HL-60 (cell line): ENCODE measurements at regions not wholly inside any gene's neighbourhood (a gene's known extent, or its start where the extent isn't known, plus 50 kb on each side); places are given as distances from the start of the nearest gene placed in this dataset.

Experiments
- POLR2AphosphoS5 ChIP-seq: IDR thresholded peaks from 2 replicates; pipeline ENCODE4 v1.6.1; 2012; ENCODE audit warnings: low read depth
- TF ChIP-seq, protein P1 (sequence below): IDR thresholded peaks from one replicate; pipeline ENCODE4 v1.5.1; 2011; ENCODE audit warnings: low read length, control low read depth, inconsistent platforms; ENCODE audit not compliant: insufficient read depth

DNA sequence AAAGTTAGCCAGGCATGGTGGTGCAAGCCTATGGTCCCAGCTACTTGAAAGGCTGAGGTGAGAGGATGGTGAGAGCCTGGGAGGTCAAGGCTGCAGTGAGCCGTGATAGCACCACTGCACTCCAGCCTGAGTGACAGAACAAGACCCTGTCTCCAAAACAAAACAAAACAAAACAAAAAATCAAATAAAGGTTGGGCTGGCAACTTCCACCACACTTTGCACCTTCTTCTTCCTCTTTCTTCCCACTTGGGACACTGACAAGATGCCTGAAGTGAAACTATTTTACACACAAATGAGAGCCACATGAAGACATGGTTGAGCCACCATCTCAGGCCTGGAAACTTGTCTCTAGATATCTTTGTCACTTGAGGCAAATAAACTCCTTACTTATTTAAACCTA, 53.8 kb upstream of the CCDC28A start:
- TF ChIP-seq, protein P1, sequence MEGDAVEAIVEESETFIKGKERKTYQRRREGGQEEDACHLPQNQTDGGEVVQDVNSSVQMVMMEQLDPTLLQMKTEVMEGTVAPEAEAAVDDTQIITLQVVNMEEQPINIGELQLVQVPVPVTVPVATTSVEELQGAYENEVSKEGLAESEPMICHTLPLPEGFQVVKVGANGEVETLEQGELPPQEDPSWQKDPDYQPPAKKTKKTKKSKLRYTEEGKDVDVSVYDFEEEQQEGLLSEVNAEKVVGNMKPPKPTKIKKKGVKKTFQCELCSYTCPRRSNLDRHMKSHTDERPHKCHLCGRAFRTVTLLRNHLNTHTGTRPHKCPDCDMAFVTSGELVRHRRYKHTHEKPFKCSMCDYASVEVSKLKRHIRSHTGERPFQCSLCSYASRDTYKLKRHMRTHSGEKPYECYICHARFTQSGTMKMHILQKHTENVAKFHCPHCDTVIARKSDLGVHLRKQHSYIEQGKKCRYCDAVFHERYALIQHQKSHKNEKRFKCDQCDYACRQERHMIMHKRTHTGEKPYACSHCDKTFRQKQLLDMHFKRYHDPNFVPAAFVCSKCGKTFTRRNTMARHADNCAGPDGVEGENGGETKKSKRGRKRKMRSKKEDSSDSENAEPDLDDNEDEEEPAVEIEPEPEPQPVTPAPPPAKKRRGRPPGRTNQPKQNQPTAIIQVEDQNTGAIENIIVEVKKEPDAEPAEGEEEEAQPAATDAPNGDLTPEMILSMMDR, result no peak
- no peak for TF ChIP-seq POLR2AphosphoS5
